ENCODE measurements at regions not wholly inside any gene's neighbourhood (a gene's known extent, or its start where the extent isn't known, plus 50 kb on each side); places are given as distances from the start of the nearest gene placed in this dataset.
A peak's percentile ranks its signal among the peaks of the same experiment; 100 is the strongest.
"Not testable (repeated sequence)": the region's sequence is repeated elsewhere in the genome, so short reads cannot be mapped to it uniquely, and the experiment has no call there.

- H3K23ac ChIP-seq (ENCODE audit: low read length); H3K4me2 ChIP-seq (ENCODE audit: low read length); H3K9me3 ChIP-seq (ENCODE audit: insufficient read depth, low read depth, low read length); H3K79me2 ChIP-seq (ENCODE audit: control insufficient read depth, insufficient read depth, low read length, poor library complexity); H3K14ac ChIP-seq (ENCODE audit: low read length); H4K91ac ChIP-seq (ENCODE audit: low read depth, low read length); H3K9ac ChIP-seq (ENCODE audit: low read length); H3K4ac ChIP-seq (ENCODE audit: low read depth, low read length); DNase-seq; H3K4me3 ChIP-seq (ENCODE audit: low read depth, low read length); H2BK120ac ChIP-seq (ENCODE audit: insufficient read depth, low read length, poor library complexity); H3K18ac ChIP-seq (ENCODE audit: low read length); H2AK5ac ChIP-seq (ENCODE audit: low read length); H3K4me1 ChIP-seq (ENCODE audit: control insufficient read depth in 1 of 2, insufficient read depth in 2 of 2, low read length in 2 of 2); H3K79me1 ChIP-seq (ENCODE audit: low read length); H3K27ac ChIP-seq (ENCODE audit: low read depth, low read length); H4K12ac ChIP-seq (ENCODE audit: low read depth, low read length); H2BK12ac ChIP-seq (ENCODE audit: low read length); H3K27me3 ChIP-seq (ENCODE audit: insufficient read depth, low read length); H4K8ac ChIP-seq (ENCODE audit: low read depth, low read length); H2BK5ac ChIP-seq (ENCODE audit: low read depth, low read length, poor library complexity); H3K36me3 ChIP-seq (ENCODE audit: control insufficient read depth in 1 of 2, insufficient read depth in 2 of 2, low read length in 2 of 2); H2AFZ ChIP-seq (ENCODE audit: insufficient read depth, low read length, poor library complexity): not testable (repeated sequence)
- no CpG with 5 or more reads among the region's 5 CpGs for WGBS (ENCODE audit: extremely low coverage, insufficient coverage, insufficient read length)
Observed at GRCh38 chr7:114139690-114140089, 220.9 kb upstream of the PPP1R3A start.

DNA sequence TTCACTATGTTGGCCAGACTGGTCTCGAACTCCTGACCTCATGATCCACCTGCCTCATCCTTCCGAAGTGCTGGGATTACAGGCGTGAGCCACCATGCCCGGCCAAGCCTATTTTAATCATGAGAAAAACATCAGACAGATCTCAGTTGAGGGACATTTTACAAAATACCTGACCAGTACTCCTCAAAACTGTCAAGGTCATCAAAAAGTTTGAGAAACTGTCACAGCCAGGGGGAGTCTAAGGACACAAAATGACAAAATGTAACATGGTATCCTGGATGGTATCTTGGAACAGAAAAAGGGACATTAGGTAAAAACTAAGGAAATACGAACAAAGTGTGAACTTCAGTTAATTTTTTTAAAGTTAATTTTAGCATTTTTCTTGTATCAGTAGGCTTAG lies 219.8 kb upstream of the PPP1R3A start:
- no peak overlapping the region for H3K23ac ChIP-seq (ENCODE audit: low read length)
- WGBS (ENCODE audit: extremely low coverage, insufficient coverage, insufficient read length), result no CpG with 5 or more reads among the region's 5 CpGs
- H3K4me3 ChIP-seq (ENCODE audit: low read depth, low read length), result no peak overlapping the region
- no peak overlapping the region for H3K4ac ChIP-seq (ENCODE audit: low read depth, low read length)
- no peaks in the 10 kb centered on the region for H3K79me2 ChIP-seq (ENCODE audit: control insufficient read depth, insufficient read depth, low read length, poor library complexity)
- no peak overlapping the region for H4K91ac ChIP-seq (ENCODE audit: low read depth, low read length)
- H3K18ac ChIP-seq (ENCODE audit: low read length), result no peak overlapping the region
- H2BK120ac ChIP-seq (ENCODE audit: insufficient read depth, low read length, poor library complexity), result no peak overlapping the region
- H3K4me1 ChIP-seq (ENCODE audit: control insufficient read depth in 1 of 2, insufficient read depth in 2 of 2, low read length in 2 of 2), result no peaks in the 10 kb centered on the region
- no peak overlapping the region for H3K14ac ChIP-seq (ENCODE audit: low read length)
- H3K4me2 ChIP-seq (ENCODE audit: low read length), result no peak overlapping the region
- no peak overlapping the region for H4K8ac ChIP-seq (ENCODE audit: low read depth, low read length)
- H3K9ac ChIP-seq (ENCODE audit: low read length), result no peak overlapping the region
- no peaks in the 10 kb centered on the region for H3K79me1 ChIP-seq (ENCODE audit: low read length)
- no peak overlapping the region for H2AFZ ChIP-seq (ENCODE audit: insufficient read depth, low read length, poor library complexity)
- no peak overlapping the region for H3K27ac ChIP-seq (ENCODE audit: low read depth, low read length)
- H2BK12ac ChIP-seq (ENCODE audit: low read length), result no peak overlapping the region
- H3K36me3 ChIP-seq (ENCODE audit: control insufficient read depth in 1 of 2, insufficient read depth in 2 of 2, low read length in 2 of 2), result no peaks in the 10 kb centered on the region
- no peak overlapping the region for H4K12ac ChIP-seq (ENCODE audit: low read depth, low read length)
- DNase-seq, result no peak
- H2AK5ac ChIP-seq (ENCODE audit: low read length), result no peak overlapping the region
- no peak overlapping the region for H2BK5ac ChIP-seq (ENCODE audit: low read depth, low read length, poor library complexity)
- H3K27me3 ChIP-seq (ENCODE audit: insufficient read depth, low read length), result no peaks in the 10 kb centered on the region
- no peaks in the 10 kb centered on the region for H3K9me3 ChIP-seq (ENCODE audit: insufficient read depth, low read depth, low read length)

- H2BK5ac ChIP-seq (ENCODE audit: low read depth, low read length, poor library complexity), result no peak overlapping the region
- no peak overlapping the region for H2AFZ ChIP-seq (ENCODE audit: insufficient read depth, low read length, poor library complexity)
- no peak overlapping the region for H2BK120ac ChIP-seq (ENCODE audit: insufficient read depth, low read length, poor library complexity)
- no peak overlapping the region for H3K4ac ChIP-seq (ENCODE audit: low read depth, low read length)
- no peak overlapping the region for H4K91ac ChIP-seq (ENCODE audit: low read depth, low read length)
- H3K4me3 ChIP-seq (ENCODE audit: low read depth, low read length), result no peak overlapping the region
- no peak overlapping the region for H3K23ac ChIP-seq (ENCODE audit: low read length)
- H2BK12ac ChIP-seq (ENCODE audit: low read length), result no peak overlapping the region
- H3K4me2 ChIP-seq (ENCODE audit: low read length), result no peak overlapping the region
- H3K9ac ChIP-seq (ENCODE audit: low read length), result no peak overlapping the region
- no peaks in the 10 kb centered on the region for H3K4me1 ChIP-seq (ENCODE audit: control insufficient read depth in 1 of 2, insufficient read depth in 2 of 2, low read length in 2 of 2)
- no peaks in the 10 kb centered on the region for H3K36me3 ChIP-seq (ENCODE audit: control insufficient read depth in 1 of 2, insufficient read depth in 2 of 2, low read length in 2 of 2)
- no peaks in the 10 kb centered on the region for H3K27me3 ChIP-seq (ENCODE audit: insufficient read depth, low read length)
- no peak overlapping the region for H3K27ac ChIP-seq (ENCODE audit: low read depth, low read length)
- H3K79me1 ChIP-seq (ENCODE audit: low read length), result no peaks in the 10 kb centered on the region
- no peak overlapping the region for H4K12ac ChIP-seq (ENCODE audit: low read depth, low read length)
- H3K18ac ChIP-seq (ENCODE audit: low read length), result no peak overlapping the region
- no peak overlapping the region for H3K14ac ChIP-seq (ENCODE audit: low read length)
- no peaks in the 10 kb centered on the region for H3K9me3 ChIP-seq (ENCODE audit: insufficient read depth, low read depth, low read length)
- no peak for DNase-seq
- H2AK5ac ChIP-seq (ENCODE audit: low read length), result no peak overlapping the region
- H4K8ac ChIP-seq (ENCODE audit: low read depth, low read length), result no peak overlapping the region
- no peaks in the 10 kb centered on the region for H3K79me2 ChIP-seq (ENCODE audit: control insufficient read depth, insufficient read depth, low read length, poor library complexity)
Observed at GRCh38 chr7:114133717-114134116, 214.9 kb upstream of the PPP1R3A start.

DNA sequence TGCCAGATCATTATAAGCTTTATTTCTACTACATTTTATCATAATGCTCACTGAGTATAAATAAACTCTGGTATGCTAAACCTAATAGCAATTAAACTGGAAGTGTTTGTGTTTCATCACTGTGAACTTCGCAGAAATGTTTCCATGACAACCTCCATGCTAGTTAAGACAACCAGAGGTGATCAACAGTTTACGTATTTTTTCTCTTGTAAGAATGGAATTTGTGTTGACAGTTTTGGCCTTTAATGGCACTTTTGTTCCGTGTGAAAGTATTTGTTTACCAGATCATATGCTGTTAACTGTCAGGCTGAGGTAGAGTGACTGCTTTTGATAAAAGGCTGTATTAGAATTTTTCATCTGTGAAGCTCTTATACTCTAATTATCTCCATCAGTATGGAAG lies 212.1 kb upstream of the PPP1R3A start:
- Histone ChIP-seq H3K4me2 (ENCODE audit: low read length) (no peak overlapping the region), H3K4ac (ENCODE audit: low read depth, low read length) (no peak overlapping the region)
- no CpG with 5 or more reads among the region's 3 CpGs for WGBS (ENCODE audit: extremely low coverage, insufficient coverage, insufficient read length)

More for the DNA sequence above, 212.1 kb upstream of the PPP1R3A start:
- no peak overlapping the region for H2BK12ac ChIP-seq (ENCODE audit: low read length)
- H3K14ac ChIP-seq (ENCODE audit: low read length), result no peak overlapping the region
- H2BK120ac ChIP-seq (ENCODE audit: insufficient read depth, low read length, poor library complexity), result no peak overlapping the region
- peak in 1 of 2 donors; percentile 46 for DNase-seq
- no peak overlapping the region for H2AFZ ChIP-seq (ENCODE audit: insufficient read depth, low read length, poor library complexity)
- H4K8ac ChIP-seq (ENCODE audit: low read depth, low read length), result no peak overlapping the region
- H2AK5ac ChIP-seq (ENCODE audit: low read length), result no peak overlapping the region
- no peaks in the 10 kb centered on the region for H3K27me3 ChIP-seq (ENCODE audit: insufficient read depth, low read length)
- H4K91ac ChIP-seq (ENCODE audit: low read depth, low read length), result no peak overlapping the region
- no peak overlapping the region for H4K12ac ChIP-seq (ENCODE audit: low read depth, low read length)
- no peak overlapping the region for H3K4me3 ChIP-seq (ENCODE audit: low read depth, low read length)
- H3K79me2 ChIP-seq (ENCODE audit: control insufficient read depth, insufficient read depth, low read length, poor library complexity), result no peaks in the 10 kb centered on the region
- no peak overlapping the region for H3K27ac ChIP-seq (ENCODE audit: low read depth, low read length)
- no peaks in the 10 kb centered on the region for H3K9me3 ChIP-seq (ENCODE audit: insufficient read depth, low read depth, low read length)
- H3K79me1 ChIP-seq (ENCODE audit: low read length), result no peaks in the 10 kb centered on the region
- no peaks in the 10 kb centered on the region for H3K36me3 ChIP-seq (ENCODE audit: control insufficient read depth in 1 of 2, insufficient read depth in 2 of 2, low read length in 2 of 2)
- H3K23ac ChIP-seq (ENCODE audit: low read length), result no peak overlapping the region
- no peak overlapping the region for H3K9ac ChIP-seq (ENCODE audit: low read length)
- no peak overlapping the region for H2BK5ac ChIP-seq (ENCODE audit: low read depth, low read length, poor library complexity)
- H3K4me1 ChIP-seq (ENCODE audit: control insufficient read depth in 1 of 2, insufficient read depth in 2 of 2, low read length in 2 of 2), result no peaks in the 10 kb centered on the region
- no peak overlapping the region for H3K18ac ChIP-seq (ENCODE audit: low read length)
